ENCODE measurements at regions not wholly inside any gene's neighbourhood (a gene's known extent, or its start where the extent isn't known, plus 50 kb on each side); places are given as distances from the start of the nearest gene placed in this dataset.

- H3F3A ChIP-seq (ENCODE audit: insufficient read depth, low read length), result no peaks in the 10 kb centered on the region
- no peak for TF ChIP-seq EZH2 (optimal IDR thresholded peaks at IDR 0.05; ENCODE audit: low read depth, low read length)
- no peak for TF ChIP-seq EZH2phosphoT487 (IDR thresholded peaks at IDR 0.05; ENCODE audit: low read length)
- no peak for TF ChIP-seq CTCF (IDR thresholded peaks at IDR 0.05; ENCODE audit: low read length)
Measured at GRCh38 chr12:92019491-92020277, 126.0 kb downstream of the BTG1 start.

GRCh38 chr12:92012691-92013090 is 133.0 kb downstream of the BTG1 start:
- Histone ChIP-seq H3K27ac (ENCODE audit: low read length) (no peak overlapping the region), H4K20me1 (ENCODE audit: insufficient read depth, low read length) (no peaks in the 10 kb centered on the region), H3K36me3 (replicated peaks; ENCODE audit: insufficient read depth, low read length) (no peaks in the 10 kb centered on the region), H3K79me2 (ENCODE audit: low read length) (no peaks in the 10 kb centered on the region), H3K27me3 (replicated peaks; ENCODE audit: insufficient read depth, low read length) (no peaks in the 10 kb centered on the region), H3K4me1 (ENCODE audit: low read length) (no peaks in the 10 kb centered on the region), H3K9me3 (replicated peaks; ENCODE audit: insufficient read depth, low read length) (no peaks in the 10 kb centered on the region), H2AFZ (ENCODE audit: low read length) (no peak overlapping the region), H3F3A (ENCODE audit: insufficient read depth, low read length) (no peaks in the 10 kb centered on the region), H3K9me2 (replicated peaks; ENCODE audit: insufficient read depth, low read length) (no peaks in the 10 kb centered on the region), H3K4me3 (ENCODE audit: low read length) (no peak overlapping the region), H3K4me2 (ENCODE audit: low read depth, low read length) (no peak overlapping the region), H3K9ac (ENCODE audit: low read length) (no peak overlapping the region)
- TF ChIP-seq CTCF (IDR thresholded peaks at IDR 0.05; ENCODE audit: low read length), result no peak
- no peak for TF ChIP-seq EZH2phosphoT487 (IDR thresholded peaks at IDR 0.05; ENCODE audit: low read length)
- no peak for TF ChIP-seq EZH2 (optimal IDR thresholded peaks at IDR 0.05; ENCODE audit: low read depth, low read length)
- DNase-seq, result no peak

More at GRCh38 chr12:92019491-92020277, 126.0 kb downstream of the BTG1 start:
- H3K9me3 ChIP-seq (replicated peaks; ENCODE audit: insufficient read depth, low read length), result no peaks in the 10 kb centered on the region
- H2AFZ ChIP-seq (ENCODE audit: low read length), result no peak overlapping the region
- no peak for DNase-seq
- no peaks in the 10 kb centered on the region for H3K9me2 ChIP-seq (replicated peaks; ENCODE audit: insufficient read depth, low read length)
- no peaks in the 10 kb centered on the region for H3K4me1 ChIP-seq (ENCODE audit: low read length)
- H3K4me2 ChIP-seq (ENCODE audit: low read depth, low read length), result no peak overlapping the region
- H3K79me2 ChIP-seq (ENCODE audit: low read length), result no peaks in the 10 kb centered on the region
- H3K9ac ChIP-seq (ENCODE audit: low read length), result no peak overlapping the region
- H4K20me1 ChIP-seq (ENCODE audit: insufficient read depth, low read length), result no peaks in the 10 kb centered on the region
- H3K36me3 ChIP-seq (replicated peaks; ENCODE audit: insufficient read depth, low read length), result no peaks in the 10 kb centered on the region
- no peaks in the 10 kb centered on the region for H3K27me3 ChIP-seq (replicated peaks; ENCODE audit: insufficient read depth, low read length)
- H3K4me3 ChIP-seq (ENCODE audit: low read length), result no peak overlapping the region
- H3K27ac ChIP-seq (ENCODE audit: low read length), result no peak overlapping the region

GRCh38 chr12:92010853-92011701 is 134.6 kb downstream of the BTG1 start:
- Histone ChIP-seq H3K27me3 (replicated peaks; ENCODE audit: insufficient read depth, low read length) (no peaks in the 10 kb centered on the region), H3K9ac (ENCODE audit: low read length) (no peak overlapping the region), H3K9me2 (replicated peaks; ENCODE audit: insufficient read depth, low read length) (no peaks in the 10 kb centered on the region), H3K4me2 (ENCODE audit: low read depth, low read length) (no peak overlapping the region), H3F3A (ENCODE audit: insufficient read depth, low read length) (no peaks in the 10 kb centered on the region), H3K36me3 (replicated peaks; ENCODE audit: insufficient read depth, low read length) (no peaks in the 10 kb centered on the region), H2AFZ (ENCODE audit: low read length) (no peak overlapping the region), H3K27ac (ENCODE audit: low read length) (no peak overlapping the region), H3K4me1 (ENCODE audit: low read length) (no peaks in the 10 kb centered on the region), H3K4me3 (ENCODE audit: low read length) (no peak overlapping the region), H3K79me2 (ENCODE audit: low read length) (no peaks in the 10 kb centered on the region), H4K20me1 (ENCODE audit: insufficient read depth, low read length) (no peaks in the 10 kb centered on the region), H3K9me3 (replicated peaks; ENCODE audit: insufficient read depth, low read length) (no peaks in the 10 kb centered on the region)
- no peak for TF ChIP-seq EZH2phosphoT487 (IDR thresholded peaks at IDR 0.05; ENCODE audit: low read length)
- TF ChIP-seq CTCF (IDR thresholded peaks at IDR 0.05; ENCODE audit: low read length), result no peak
- no peak for TF ChIP-seq EZH2 (optimal IDR thresholded peaks at IDR 0.05; ENCODE audit: low read depth, low read length)
- no peak for DNase-seq
